Hepatocyte (in vitro differentiated cells): ENCODE measurements at regions not wholly inside any gene's neighbourhood (a gene's known extent, or its start where the extent isn't known, plus 50 kb on each side); places are given as distances from the start of the nearest gene placed in this dataset.

Experiments used
- DNase-seq: peaks from one replicate; pipeline ENCODE4 v3.0.0-alpha.2; 2016; ENCODE audit warnings: low spot score
- H2AFZ ChIP-seq: fragments of 200-600 bp; sonication (generic); 2 replicates; pipeline ENCODE4 v1.6.0; 2016; ENCODE audit warnings: antibody characterized with exemption, mild to moderate bottlenecking
- H3K27ac ChIP-seq: fragments of 200-600 bp; sonication (generic); 2 replicates; pipeline ENCODE4 v1.5.1; 2016; ENCODE audit warnings: mild to moderate bottlenecking
- H3K27me3 ChIP-seq: fragments of 200-600 bp; sonication (generic); 2 replicates; pipeline ENCODE4 v1.6.1; 2016
- H3K36me3 ChIP-seq: fragments of 200-600 bp; sonication (generic); replicated peaks from 2 replicates; pipeline ENCODE4 v1.5.1; 2016; ENCODE audit warnings: low read depth; ENCODE audit not compliant: insufficient read depth
- H3K4me1 ChIP-seq: fragments of 200-600 bp; sonication (generic); 2 replicates; pipeline ENCODE4 v1.5.1; 2016; ENCODE audit warnings: mild to moderate bottlenecking, moderate library complexity; ENCODE audit not compliant: insufficient read depth
- H3K4me2 ChIP-seq: fragments of 200-600 bp; sonication (generic); 2 replicates; pipeline ENCODE4 v1.6.0; 2016
- H3K4me3 ChIP-seq: fragments of 200-600 bp; sonication (generic); 2 replicates; pipeline ENCODE4 v1.5.1; 2016; ENCODE audit warnings: mild to moderate bottlenecking
- H3K79me2 ChIP-seq: fragments of 200-600 bp; sonication (generic); 2 replicates; pipeline ENCODE4 v1.6.0; 2017; ENCODE audit warnings: mild to moderate bottlenecking
- H3K9me2 ChIP-seq: fragments of 200-600 bp; sonication (generic); replicated peaks from 2 replicates; pipeline ENCODE4 v1.6.0; 2017; ENCODE audit warnings: mild to moderate bottlenecking; ENCODE audit not compliant: insufficient read depth
- H3K9me3 ChIP-seq: fragments of 200-600 bp; sonication (generic); 2 replicates; pipeline ENCODE4 v1.5.1; 2016; ENCODE audit warnings: low read depth, mild to moderate bottlenecking
- H4K20me1 ChIP-seq: fragments of 200-600 bp; sonication (generic); 2 replicates; pipeline ENCODE4 v1.6.0; 2016; ENCODE audit warnings: mild to moderate bottlenecking; ENCODE audit not compliant: insufficient read depth, poor library complexity, severe bottlenecking
- CTCF ChIP-seq: fragments of 200-600 bp; sonication (generic); IDR thresholded peaks from 2 replicates; pipeline ENCODE4 v1.5.1; 2016; ENCODE audit warnings: antibody characterized with exemption, mild to moderate bottlenecking; ENCODE audit not compliant: poor library complexity
- EZH2 ChIP-seq: fragments of 200-600 bp; sonication (generic); IDR thresholded peaks from 2 replicates; pipeline ENCODE4 v1.6.1; 2016; ENCODE audit warnings: antibody characterized with exemption, mild to moderate bottlenecking, borderline replicate concordance
- EZH2phosphoT487 ChIP-seq: fragments of 200-600 bp; sonication (generic); IDR thresholded peaks from one replicate; pipeline ENCODE4 v1.6.1; 2018; ENCODE audit warnings: antibody characterized with exemption, mild to moderate bottlenecking, low read depth, moderate library complexity; ENCODE audit not compliant: unreplicated experiment, severe bottlenecking
- WGBS: methylation state at CpG from one replicate; pipeline ENCODE4 v1.1.6; 2016; ENCODE audit warnings: low lambda C conversion rate; ENCODE audit errors: missing lambda C conversion rate; 5-methylcytosine and 5-hydroxymethylcytosine counted together

DNA sequence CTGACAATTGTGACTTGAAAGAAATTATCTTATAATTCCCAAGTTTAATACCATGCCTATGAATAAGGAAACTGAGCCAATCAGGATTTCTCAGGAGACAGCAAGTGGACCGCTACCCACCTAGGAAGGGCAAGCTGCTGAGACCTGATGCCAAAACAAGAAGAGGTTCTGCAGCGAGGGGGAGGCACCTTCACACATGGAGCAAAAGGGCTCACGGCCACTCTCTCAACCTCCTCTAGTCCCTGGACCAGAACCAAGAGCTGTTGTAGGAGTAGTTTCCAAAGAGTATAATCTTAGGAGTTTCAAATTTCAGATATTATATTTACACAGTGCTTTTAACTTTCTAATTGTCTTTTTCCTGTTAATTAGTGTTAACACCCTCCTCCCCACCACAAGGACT, 154.7 kb upstream of the ETAA1 start:
- DNase-seq, result no peak
- H2AFZ ChIP-seq, result no peak overlapping the region
- no peak overlapping the region for H3K27ac ChIP-seq
- no peak for TF ChIP-seq CTCF
- TF ChIP-seq EZH2, result no peak
- no peak for TF ChIP-seq EZH2phosphoT487
- H3K27me3 ChIP-seq, result no peaks in the 10 kb centered on the region
- no peaks in the 10 kb centered on the region for H3K9me3 ChIP-seq
- H3K9me2 ChIP-seq, result no peaks in the 10 kb centered on the region
- no peak overlapping the region for H3K4me2 ChIP-seq
- no peak overlapping the region for H3K4me3 ChIP-seq
- no peaks in the 10 kb centered on the region for H3K4me1 ChIP-seq
- no peaks in the 10 kb centered on the region for H3K36me3 ChIP-seq
- H4K20me1 ChIP-seq, result no peaks in the 10 kb centered on the region
- H3K79me2 ChIP-seq, result no peaks in the 10 kb centered on the region
- 98% methylated on average over 3 of the region's 3 CpGs for WGBS

DNA sequence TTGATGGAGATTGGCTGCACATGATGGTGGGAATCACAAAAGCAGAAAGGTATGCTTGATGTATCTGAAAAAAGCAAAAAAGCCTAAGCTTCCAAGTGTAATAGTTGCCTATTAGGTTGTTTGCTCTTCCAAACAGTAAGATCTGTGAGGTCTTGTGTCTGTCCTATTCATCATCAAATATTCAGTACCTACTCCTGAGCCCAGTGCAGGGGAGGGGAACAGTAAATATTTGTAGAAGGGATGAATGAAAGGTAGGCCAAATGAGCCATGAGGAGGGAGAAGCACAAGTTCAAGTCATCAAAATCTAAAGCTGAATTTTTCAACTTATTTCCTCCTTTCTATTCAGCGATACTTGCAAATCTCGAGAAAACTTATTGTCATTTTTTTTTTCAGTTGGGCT, 153.2 kb upstream of the ETAA1 start:
- no peak for TF ChIP-seq CTCF
- no peak for TF ChIP-seq EZH2phosphoT487
- no peak for TF ChIP-seq EZH2
- whole genome bisulfite sequencing, result 92% methylated on average over 2 of the region's 2 CpGs
- no peaks in the 10 kb centered on the region for H3K36me3 ChIP-seq
- no peaks in the 10 kb centered on the region for H3K27me3 ChIP-seq
- H3K4me1 ChIP-seq, result no peaks in the 10 kb centered on the region
- H2AFZ ChIP-seq, result no peak overlapping the region
- no peak overlapping the region for H3K4me2 ChIP-seq
- no peak for DNase-seq
- H3K79me2 ChIP-seq, result no peaks in the 10 kb centered on the region
- no peaks in the 10 kb centered on the region for H3K9me3 ChIP-seq
- no peak overlapping the region for H3K27ac ChIP-seq
- H3K4me3 ChIP-seq, result no peak overlapping the region
- no peaks in the 10 kb centered on the region for H3K9me2 ChIP-seq
- no peaks in the 10 kb centered on the region for H4K20me1 ChIP-seq

GRCh38 chr2:67246791-67247190, 150.3 kb upstream of the ETAA1 start:
- no peaks in the 10 kb centered on the region for H3K4me1 ChIP-seq
- H3K79me2 ChIP-seq, result no peaks in the 10 kb centered on the region
- no peak overlapping the region for H2AFZ ChIP-seq
- no peak overlapping the region for H3K27ac ChIP-seq
- WGBS, result 70% methylated on average over 1 of the region's 1 CpG
- H3K27me3 ChIP-seq, result no peaks in the 10 kb centered on the region
- no peaks in the 10 kb centered on the region for H3K9me2 ChIP-seq
- H3K9me3 ChIP-seq, result no peaks in the 10 kb centered on the region
- no peak for TF ChIP-seq CTCF
- TF ChIP-seq EZH2, result no peak
- TF ChIP-seq EZH2phosphoT487, result no peak
- H3K4me2 ChIP-seq, result no peak overlapping the region
- DNase-seq, result no peak
- no peak overlapping the region for H3K4me3 ChIP-seq
- no peaks in the 10 kb centered on the region for H3K36me3 ChIP-seq
- H4K20me1 ChIP-seq, result no peaks in the 10 kb centered on the region

GRCh38 chr2:67251741-67252140, 145.4 kb upstream of the ETAA1 start:
- no peaks in the 10 kb centered on the region for H3K36me3 ChIP-seq
- no peak overlapping the region for H3K4me2 ChIP-seq
- TF ChIP-seq CTCF, result no peak
- TF ChIP-seq EZH2phosphoT487, result no peak
- TF ChIP-seq EZH2, result no peak
- no peak overlapping the region for H3K27ac ChIP-seq
- no peaks in the 10 kb centered on the region for H4K20me1 ChIP-seq
- DNase-seq, result no peak
- H2AFZ ChIP-seq, result no peak overlapping the region
- WGBS, result 75% methylated on average over 3 of the region's 3 CpGs
- H3K9me3 ChIP-seq, result no peaks in the 10 kb centered on the region
- no peaks in the 10 kb centered on the region for H3K9me2 ChIP-seq
- H3K27me3 ChIP-seq, result no peaks in the 10 kb centered on the region
- no peaks in the 10 kb centered on the region for H3K79me2 ChIP-seq
- no peaks in the 10 kb centered on the region for H3K4me1 ChIP-seq
- no peak overlapping the region for H3K4me3 ChIP-seq
